ENCODE measurements at regions not wholly inside any gene's neighbourhood (a gene's known extent, or its start where the extent isn't known, plus 50 kb on each side); places are given as distances from the start of the nearest gene placed in this dataset.

DNA sequence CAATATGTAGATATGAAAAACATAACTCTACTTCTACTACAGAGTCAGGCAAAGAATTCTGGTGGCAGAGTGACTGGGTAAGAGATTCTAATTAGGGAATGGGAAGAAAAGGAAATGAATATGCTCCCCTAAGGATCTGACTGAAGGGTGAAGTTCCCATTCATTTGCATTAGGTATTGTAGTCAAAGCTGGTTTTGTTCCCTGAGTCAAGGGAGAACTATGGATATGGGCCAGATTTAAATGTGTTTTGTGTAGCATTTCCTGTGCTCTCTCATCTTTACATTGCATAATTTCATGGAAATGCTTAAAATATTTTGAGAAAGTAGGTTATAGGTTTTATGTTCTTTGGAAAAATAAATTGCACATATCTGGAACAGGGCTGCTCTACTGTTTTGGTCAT lies 299.7 kb downstream of the BTBD3 start:
- TF ChIP-seq, protein P1, sequence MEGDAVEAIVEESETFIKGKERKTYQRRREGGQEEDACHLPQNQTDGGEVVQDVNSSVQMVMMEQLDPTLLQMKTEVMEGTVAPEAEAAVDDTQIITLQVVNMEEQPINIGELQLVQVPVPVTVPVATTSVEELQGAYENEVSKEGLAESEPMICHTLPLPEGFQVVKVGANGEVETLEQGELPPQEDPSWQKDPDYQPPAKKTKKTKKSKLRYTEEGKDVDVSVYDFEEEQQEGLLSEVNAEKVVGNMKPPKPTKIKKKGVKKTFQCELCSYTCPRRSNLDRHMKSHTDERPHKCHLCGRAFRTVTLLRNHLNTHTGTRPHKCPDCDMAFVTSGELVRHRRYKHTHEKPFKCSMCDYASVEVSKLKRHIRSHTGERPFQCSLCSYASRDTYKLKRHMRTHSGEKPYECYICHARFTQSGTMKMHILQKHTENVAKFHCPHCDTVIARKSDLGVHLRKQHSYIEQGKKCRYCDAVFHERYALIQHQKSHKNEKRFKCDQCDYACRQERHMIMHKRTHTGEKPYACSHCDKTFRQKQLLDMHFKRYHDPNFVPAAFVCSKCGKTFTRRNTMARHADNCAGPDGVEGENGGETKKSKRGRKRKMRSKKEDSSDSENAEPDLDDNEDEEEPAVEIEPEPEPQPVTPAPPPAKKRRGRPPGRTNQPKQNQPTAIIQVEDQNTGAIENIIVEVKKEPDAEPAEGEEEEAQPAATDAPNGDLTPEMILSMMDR (IDR thresholded peaks at IDR 0.05; ENCODE audit: insufficient read depth, low read length, poor library complexity, severe bottlenecking) = no peak
- TF ChIP-seq EZH2phosphoT487 (conservative IDR thresholded peaks at IDR 0.05; ENCODE audit: low read length) = no peak
